ENCODE measurements at regions not wholly inside any gene's neighbourhood (a gene's known extent, or its start where the extent isn't known, plus 50 kb on each side); places are given as distances from the start of the nearest gene placed in this dataset.
A peak's percentile ranks its signal among the peaks of the same experiment; 100 is the strongest.
"Not testable (repeated sequence)": the region's sequence is repeated elsewhere in the genome, so short reads cannot be mapped to it uniquely, and the experiment has no call there.

DNA sequence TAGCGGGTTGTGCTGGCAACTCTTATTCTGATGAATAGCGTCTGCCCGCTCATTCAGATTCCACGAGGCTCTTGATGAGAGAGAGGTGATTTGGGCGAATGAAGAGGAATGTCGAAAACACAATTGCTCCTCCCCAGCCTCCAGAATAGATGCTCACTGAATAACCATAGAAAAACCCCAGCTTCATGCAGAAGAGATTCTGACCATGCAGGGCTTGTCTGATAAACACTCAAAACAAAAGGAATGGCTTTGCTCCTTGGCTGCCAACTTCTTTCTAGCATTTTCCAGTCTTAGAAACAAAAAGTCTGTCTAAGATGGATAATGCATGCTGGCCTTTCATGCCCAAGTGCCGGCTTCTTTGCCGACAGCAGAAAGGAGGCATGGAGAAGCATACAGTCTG is 569.5 kb downstream of the MN1 start:
- DNase-seq (ENCODE audit: low spot score): no peak
- ATAC-seq: no peak

- ATAC-seq: no peak
- no peak for DNase-seq (ENCODE audit: low spot score)
These were observed 564.3 kb downstream of the MN1 start for GRCh38 chr22:27237080-27237741.

- ATAC-seq (peak; percentile 44), DNase-seq (ENCODE audit: low spot score) (peak; percentile 54)
These were observed 562.5 kb downstream of the MN1 start for GRCh38 chr22:27238935-27239510.

DNA sequence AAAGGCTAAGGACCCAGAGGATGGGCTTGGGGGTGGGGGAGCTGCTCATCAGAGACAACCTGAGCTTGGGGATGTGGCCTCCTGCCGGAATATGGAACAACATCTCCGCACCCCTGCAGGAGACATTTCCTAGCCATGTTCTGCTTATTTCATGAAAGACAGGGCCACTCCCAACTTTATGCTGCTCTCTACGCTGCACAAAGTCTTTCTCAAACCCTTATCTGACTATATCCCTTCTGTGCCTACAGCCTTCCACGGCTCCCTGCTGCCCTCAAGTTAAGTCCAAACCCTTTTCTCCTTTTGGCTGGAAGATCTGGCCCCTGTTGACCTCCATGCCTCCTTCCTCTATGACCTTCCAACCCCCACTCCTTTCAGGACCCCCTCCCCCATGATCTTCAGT is 562.0 kb downstream of the MN1 start:
- no peak for DNase-seq (ENCODE audit: low spot score)
- ATAC-seq: no peak

DNA sequence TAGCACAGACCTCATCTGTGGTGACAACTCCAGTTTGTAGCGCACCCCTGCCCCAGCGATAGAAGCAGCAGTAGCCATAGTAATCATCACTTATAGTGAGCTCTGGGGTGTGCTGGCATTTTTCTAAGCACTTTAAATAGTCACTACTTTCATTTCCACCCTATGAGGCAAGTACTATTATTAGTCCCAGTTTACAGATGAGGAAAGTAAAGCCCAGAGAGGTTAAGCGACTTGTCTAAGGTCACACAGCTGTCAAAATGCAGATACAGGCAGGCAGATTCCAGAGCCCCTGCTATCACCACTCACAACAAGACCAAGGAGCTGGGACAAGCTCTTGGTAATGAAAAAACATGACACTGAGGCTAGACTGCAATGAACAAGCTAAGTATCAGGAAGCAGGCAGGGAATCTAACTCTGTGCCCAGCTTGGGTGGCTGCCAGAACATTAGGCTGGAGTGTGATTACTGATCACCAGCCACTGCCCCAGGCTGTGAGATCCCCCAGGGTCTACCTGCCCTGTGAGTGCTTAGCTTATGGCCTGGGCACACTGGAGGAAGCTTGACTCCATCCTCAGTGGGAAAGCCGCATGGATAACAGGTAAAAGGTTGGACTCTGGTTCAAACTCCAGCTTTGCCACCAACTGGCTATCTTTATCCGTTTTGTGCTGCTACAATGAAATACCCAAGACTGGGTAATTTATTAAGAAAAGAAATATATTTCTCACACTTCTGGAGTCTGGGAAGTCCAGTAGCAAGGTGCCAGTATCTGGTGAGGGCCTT is 561.1 kb downstream of the MN1 start:
- DNase-seq (ENCODE audit: low spot score) (no peak), ATAC-seq (no peak)

- no peak for DNase-seq (ENCODE audit: low spot score)
These were observed 559.9 kb downstream of the MN1 start for GRCh38 chr22:27241430-27242321.

DNA sequence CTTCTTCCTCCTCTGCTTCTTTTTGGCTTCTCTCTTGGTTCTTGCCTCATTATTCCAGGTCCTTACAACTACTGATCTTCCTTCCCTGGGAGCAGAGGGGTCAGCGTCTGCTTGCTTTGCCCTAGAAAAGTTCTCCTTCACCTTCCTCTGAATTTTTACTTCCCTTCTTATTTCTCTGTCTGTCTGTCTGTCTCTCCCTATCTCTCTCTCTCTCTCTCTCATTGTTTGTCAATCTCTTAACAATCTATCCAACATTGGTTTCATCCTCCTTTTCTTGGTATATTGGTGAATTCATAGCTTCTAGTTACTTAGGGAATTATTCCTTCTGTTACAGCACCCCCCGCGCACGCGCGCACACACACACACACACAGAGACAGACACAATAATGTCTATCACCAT is 559.1 kb downstream of the MN1 start:
- DNase-seq (ENCODE audit: low spot score) (no peak), ATAC-seq (no peak)

More at GRCh38 chr22:27241430-27242321, 559.9 kb downstream of the MN1 start:
- no peak for ATAC-seq

DNA sequence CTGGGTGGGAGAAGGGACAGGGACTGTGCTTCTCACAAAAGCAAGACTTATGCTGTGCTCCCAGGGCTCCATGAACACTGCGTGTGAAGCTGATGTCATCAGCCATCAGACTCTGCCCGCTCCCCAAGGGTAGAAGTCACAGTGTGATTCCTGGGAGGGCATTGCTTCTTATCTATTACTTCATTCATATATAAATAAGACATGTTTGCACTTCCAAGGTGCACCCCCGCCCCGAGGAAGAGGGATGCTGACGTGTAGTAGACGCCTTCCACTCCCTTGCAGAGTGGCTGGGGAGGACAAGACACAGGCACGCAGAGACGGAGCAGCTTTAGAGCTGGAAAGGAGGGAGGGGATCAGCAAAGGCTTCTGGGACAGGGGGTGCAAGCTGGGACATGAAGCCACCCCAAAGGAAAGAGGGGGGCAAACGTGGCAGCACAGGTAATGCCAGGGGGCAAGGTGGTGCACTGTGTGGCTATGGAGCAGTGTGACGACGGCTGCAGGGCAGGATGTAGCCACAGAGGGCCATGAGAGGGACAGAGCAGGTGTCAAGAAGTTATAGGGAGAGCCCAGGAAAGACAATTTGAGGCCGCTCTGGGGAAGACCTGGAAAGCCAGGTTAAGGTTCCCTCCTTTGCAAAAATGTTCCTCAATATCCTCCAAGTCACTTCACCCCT is 558.5 kb downstream of the MN1 start:
- DNase-seq (ENCODE audit: low spot score) (no peak), ATAC-seq (no peak)

DNA sequence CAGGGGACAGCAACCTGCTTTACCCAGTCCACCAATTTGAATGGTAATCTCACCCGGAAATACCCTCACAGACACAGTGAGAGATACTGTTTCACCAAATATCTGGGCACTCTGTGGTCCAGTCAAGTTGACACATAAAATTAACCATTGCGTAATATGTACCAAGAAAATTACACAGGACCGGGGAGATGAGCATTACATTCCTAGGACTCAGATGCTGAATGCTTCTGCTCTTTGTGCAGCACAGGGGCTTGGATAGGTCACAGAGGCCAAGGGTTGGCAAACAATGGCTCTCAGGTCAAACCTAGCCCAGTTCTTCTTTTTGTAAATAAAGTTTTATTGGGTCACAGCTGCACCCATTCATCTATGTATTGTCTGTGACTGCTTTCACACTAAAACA is 557.2 kb downstream of the MN1 start:
- ATAC-seq: no peak

GRCh38 chr22:27245056-27245455 is 556.5 kb downstream of the MN1 start:
- ATAC-seq: no peak
- DNase-seq (ENCODE audit: low spot score): no peak

More for the DNA sequence above, 557.2 kb downstream of the MN1 start:
- DNase-seq (ENCODE audit: low spot score): no peak

DNA sequence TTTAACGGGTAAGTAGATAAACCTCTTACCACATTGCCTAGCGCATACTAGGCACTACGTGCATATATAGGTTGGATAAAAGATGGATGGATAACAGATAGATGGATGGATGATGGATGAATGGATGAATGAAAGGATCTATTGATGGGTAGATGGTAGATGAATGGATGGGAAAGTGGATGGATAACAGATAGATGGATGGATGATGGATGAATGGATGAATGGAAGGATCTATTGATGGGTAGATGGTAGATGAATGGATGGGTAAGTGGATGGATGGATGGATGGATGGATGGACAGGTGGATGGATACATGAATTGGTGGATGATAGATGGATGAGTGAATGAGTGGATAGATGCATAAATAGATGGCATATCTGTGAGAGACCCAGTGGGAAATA is 555.0 kb downstream of the MN1 start:
- no peak for ATAC-seq

DNA sequence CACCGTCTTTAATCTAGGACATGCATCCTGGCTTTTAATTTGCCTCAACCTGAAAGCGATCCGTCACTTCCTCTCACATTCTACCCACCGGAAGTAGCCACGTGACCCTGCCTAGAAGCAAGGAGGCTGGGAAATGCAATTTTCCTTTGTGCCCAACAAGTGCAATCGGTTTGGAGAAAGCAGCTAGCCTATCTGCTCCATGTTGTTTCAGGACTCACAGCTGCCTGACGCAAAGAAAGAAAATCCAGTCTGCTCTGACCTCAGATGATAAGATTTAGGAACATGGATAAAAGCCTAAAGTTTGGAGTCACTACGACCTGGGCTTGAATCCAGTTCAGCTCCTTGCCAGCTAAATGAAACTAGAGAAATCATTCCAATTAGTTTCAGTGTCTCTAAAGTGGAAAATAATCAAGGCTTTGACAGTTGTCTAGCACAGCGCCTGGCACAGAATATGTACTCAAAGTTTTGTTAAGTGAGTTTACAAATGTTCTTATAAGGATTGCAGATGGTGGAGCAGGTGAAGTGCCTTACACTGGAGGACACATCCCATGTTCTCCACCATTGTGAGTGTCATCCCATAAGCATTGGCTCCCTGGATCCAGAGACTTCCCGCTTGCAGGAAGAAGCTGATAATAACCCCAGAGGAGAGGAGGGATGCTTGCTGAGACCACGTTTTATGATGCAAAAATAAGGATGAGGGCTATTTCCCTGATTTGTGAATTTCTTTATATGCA is 553.7 kb downstream of the MN1 start:
- no peak for DNase-seq (ENCODE audit: low spot score)
- no peak for ATAC-seq

More for the DNA sequence above, 555.0 kb downstream of the MN1 start:
- no peak for DNase-seq (ENCODE audit: low spot score)

DNA sequence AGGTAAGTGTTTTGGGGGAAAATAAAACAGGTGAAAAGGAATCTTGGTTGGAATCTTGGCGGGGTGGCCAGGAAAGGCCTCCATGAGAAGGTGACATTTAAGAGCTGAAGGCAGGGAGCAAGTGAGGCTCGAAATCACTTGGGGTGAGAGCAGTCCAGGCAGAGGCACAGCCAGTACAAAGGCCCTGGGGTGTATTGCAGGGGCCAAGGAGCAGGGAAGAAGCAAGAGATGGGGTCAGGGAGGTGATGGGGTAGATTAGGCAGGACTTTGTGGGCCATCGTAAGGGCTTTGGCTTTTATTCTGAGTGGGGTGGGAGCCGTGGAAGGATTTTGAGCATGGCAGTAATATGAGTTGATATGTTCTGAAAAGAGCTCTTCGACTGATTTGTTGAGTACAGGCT is 551.1 kb downstream of the MN1 start:
- no peak for DNase-seq (ENCODE audit: low spot score)
- ATAC-seq: no peak

DNA sequence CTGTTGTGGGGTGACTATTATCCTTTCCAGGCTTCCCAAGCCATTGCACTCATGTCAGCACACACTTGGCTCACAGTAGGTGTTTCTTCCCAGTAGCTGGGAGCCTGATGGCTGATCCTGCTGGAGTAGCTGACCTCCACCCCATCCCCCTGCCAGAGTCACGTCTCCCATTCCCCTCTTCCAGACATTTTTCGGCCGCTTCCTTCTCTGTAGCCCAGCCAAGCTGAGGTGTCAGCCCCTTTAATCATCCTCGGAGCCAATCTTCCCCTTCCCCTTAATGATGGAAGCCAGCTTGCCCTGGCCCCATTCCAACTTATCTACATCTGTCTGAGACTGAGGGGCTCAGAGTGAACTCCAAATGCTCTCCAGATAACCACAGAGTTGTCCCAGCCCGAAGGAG is 550.7 kb downstream of the MN1 start:
- no peak for DNase-seq (ENCODE audit: low spot score)
- ATAC-seq: no peak

DNA sequence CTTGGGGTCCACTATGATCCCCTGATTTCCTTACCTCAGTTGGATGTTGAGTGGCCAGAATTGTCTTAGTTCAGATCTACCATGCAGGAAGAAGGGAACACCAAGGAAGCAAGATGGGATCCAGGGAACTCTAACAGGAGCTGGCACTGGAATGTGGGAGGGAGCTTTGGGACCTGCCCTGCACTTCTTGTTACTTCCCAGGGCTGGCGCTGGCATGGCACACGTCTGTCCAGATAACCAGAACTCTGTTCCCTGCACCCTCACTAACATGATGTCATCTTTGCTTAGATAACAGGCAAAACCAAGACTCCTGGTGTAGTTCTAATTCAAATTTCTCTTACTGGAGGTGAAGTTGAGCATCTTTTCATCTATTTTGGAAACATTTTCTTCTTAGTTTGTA is 550.0 kb downstream of the MN1 start:
- DNase-seq (ENCODE audit: low spot score): no peak
- ATAC-seq: no peak

DNA sequence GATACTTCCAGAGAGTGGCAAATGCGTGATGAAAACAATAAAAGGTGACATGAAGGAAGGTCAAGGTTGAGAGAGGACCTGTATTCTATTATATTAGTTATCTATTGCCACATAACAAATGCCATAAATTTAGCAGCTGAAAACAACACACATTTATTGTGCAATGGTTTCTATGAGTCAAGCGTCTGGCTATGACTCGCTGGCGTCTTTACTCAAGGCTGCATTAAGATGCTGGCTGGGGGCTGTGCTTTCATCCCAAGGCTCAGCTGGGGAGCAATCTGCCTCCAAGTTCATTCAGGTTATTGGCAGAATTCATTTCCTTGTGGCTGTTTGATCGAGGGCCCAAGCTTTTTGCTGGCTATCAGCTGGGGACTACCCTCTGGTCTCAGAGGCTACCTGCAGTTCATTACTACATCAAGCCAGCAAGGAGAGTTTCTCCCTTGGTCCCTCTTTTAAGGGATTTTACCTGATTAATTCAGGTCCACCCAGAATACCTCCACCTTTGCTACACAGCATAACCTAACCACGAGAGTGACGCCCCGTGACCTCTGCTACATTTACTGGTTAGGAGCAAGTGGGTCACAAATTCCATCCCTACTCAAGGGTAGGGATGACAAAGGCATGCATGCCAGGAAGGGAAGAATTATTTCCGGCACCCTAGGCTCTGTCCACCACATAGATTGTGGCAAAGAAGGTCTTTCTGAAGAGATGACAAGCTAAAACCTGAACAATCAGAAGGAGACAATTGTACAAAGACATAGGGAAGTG is 549.1 kb downstream of the MN1 start:
- ATAC-seq: no peak

DNA sequence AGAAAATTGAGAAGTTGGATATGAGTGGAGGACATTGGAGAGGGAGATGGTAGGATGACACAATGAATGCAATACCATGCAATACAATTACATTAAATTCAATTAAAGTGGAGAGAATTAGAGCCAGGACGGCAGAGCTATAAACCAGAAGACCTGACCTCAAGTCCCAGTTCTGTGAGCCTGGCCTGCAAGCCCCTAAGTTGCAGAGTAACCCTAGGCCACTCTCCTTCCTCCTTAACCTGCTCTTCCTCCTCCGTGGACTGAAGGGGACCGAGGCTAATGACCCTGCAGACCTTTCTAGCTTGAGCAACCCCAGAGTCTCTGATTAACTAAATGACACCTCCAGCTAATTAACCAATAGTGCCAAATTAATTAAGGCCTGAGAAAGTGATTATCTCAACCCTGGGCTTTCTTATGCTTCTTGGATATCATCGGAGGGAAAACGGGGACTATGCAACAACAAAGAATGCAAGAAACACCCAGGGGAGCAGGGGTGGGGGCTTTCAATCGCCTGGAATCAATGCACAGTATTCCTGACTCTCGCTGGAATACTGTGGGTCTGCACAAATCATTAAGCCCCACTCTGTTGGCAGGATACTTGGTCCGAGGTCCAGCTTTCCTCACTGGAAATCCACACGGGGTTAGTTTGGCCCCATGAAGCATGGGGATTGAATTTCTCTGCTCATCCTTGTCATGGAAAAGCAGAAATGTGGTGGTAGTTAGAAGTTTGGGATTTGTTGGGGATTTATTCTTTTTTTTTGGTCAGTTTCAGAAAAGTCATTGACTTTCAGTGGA is 548.3 kb downstream of the MN1 start:
- ATAC-seq: no peak
- no peak for DNase-seq (ENCODE audit: low spot score)

More for the DNA sequence above, 549.1 kb downstream of the MN1 start:
- no peak for DNase-seq (ENCODE audit: low spot score)

- not testable (repeated sequence) for ATAC-seq; DNase-seq (ENCODE audit: low spot score)
These were observed 547.5 kb downstream of the MN1 start for GRCh38 chr22:27254063-27254462.

Measured in left lobe of liver (tissue), 2 donors.